ENCODE measurements at regions not wholly inside any gene's neighbourhood (a gene's known extent, or its start where the extent isn't known, plus 50 kb on each side); places are given as distances from the start of the nearest gene placed in this dataset.

- TF ChIP-seq FOXP4 (CRISPR knock-in tag; IDR thresholded peaks at IDR 0.05; ENCODE audit: borderline replicate concordance) (no peak), ZC3H4 (CRISPR knock-in tag; IDR thresholded peaks at IDR 0.05; ENCODE audit: borderline replicate concordance) (no peak), GTF2A2 (tag; IDR thresholded peaks at IDR 0.05) (no peak), ZBTB11 (CRISPR knock-in tag; IDR thresholded peaks at IDR 0.05) (no peak), ZNF561 (CRISPR knock-in tag; conservative IDR thresholded peaks at IDR 0.05) (no peak), CHD2 (IDR thresholded peaks at IDR 0.05; ENCODE audit: low read depth, low read length) (no peak), HMBOX1 (IDR thresholded peaks at IDR 0.05) (no peak), CHD1 (IDR thresholded peaks at IDR 0.05; ENCODE audit: low read length) (no peak)
Measured at GRCh38 chr20:24370911-24371695, 98.3 kb upstream of the SYNDIG1 start (continued).

Measured in K562 (cell line).